CD14-positive monocyte (primary cell): ENCODE measurements at regions not wholly inside any gene's neighbourhood (a gene's known extent, or its start where the extent isn't known, plus 50 kb on each side); places are given as distances from the start of the nearest gene placed in this dataset.

Experiments used
- DNase-seq, 3 donors: peaks; one replicate each; pipeline ENCODE4 v3.0.0-alpha.2; 2011 to 2022
- H2AFZ ChIP-seq: 2 replicates; pipeline ENCODE4 v1.6.0; 2012; ENCODE audit warnings: mild to moderate bottlenecking, low read depth, low read length, inconsistent platforms; ENCODE audit not compliant: insufficient read depth, poor library complexity, severe bottlenecking
- H3K27ac ChIP-seq, 2 donors: 1 replicate in 1 of 2; 2 replicates in 1 of 2; pipeline ENCODE4 v1.5.1; 2012 to 2013; ENCODE audit warnings: low read length in 2 of 2, control low read depth in 1 of 2, inconsistent platforms in 1 of 2, low read depth in 1 of 2, mild to moderate bottlenecking in 1 of 2
- H3K27me3 ChIP-seq, 2 donors: one replicate each; pipeline versions ENCODE4 v1.6.0 to v1.6.1; 2011 to 2013; ENCODE audit warnings: low read length in 2 of 2; ENCODE audit not compliant: control insufficient read depth in 2 of 2, insufficient read depth in 2 of 2
- H3K36me3 ChIP-seq, 2 donors: replicated peaks in 1 of 2; 1 replicate in 1 of 2; 2 replicates in 1 of 2; pipeline versions ENCODE4 v1.5.1 to v1.6.1; 2012 to 2013; ENCODE audit warnings: low read length in 2 of 2, control low read depth in 1 of 2, inconsistent platforms in 1 of 2, mild to moderate bottlenecking in 1 of 2; ENCODE audit not compliant: insufficient read depth in 2 of 2, control insufficient read depth in 1 of 2
- H3K4me1 ChIP-seq, 2 donors: 1 replicate in 1 of 2; 2 replicates in 1 of 2; pipeline versions ENCODE4 v1.5.1 to v1.6.1; 2012 to 2013; ENCODE audit warnings: low read length in 2 of 2, control low read depth in 1 of 2, inconsistent platforms in 1 of 2, mild to moderate bottlenecking in 1 of 2, moderate library complexity in 1 of 2; ENCODE audit not compliant: insufficient read depth in 2 of 2, control insufficient read depth in 1 of 2
- H3K4me2 ChIP-seq: replicated peaks from 2 replicates; pipeline ENCODE3; 2012; ENCODE audit warnings: low read length, moderate library complexity, mild to moderate bottlenecking; ENCODE audit not compliant: poor library complexity, severe bottlenecking; ENCODE audit errors: extremely low read depth
- H3K4me3 ChIP-seq, 3 experiments: fragments of 200-600 bp in 1 of 3; sonication (generic) in 1 of 3; replicated peaks in 1 of 3; 1 replicate in 2 of 3; 2 replicates in 1 of 3; pipeline ENCODE4 v1.5.1; 2011 to 2013; ENCODE audit warnings: low read length in 3 of 3, mild to moderate bottlenecking in 3 of 3, control low read depth in 2 of 3, low read depth in 2 of 3, inconsistent platforms in 1 of 3, moderate library complexity in 1 of 3
- H3K79me2 ChIP-seq: 2 replicates; pipeline ENCODE4 v1.6.0; 2012; ENCODE audit warnings: mild to moderate bottlenecking, control low read depth, inconsistent platforms, low read length, moderate library complexity; ENCODE audit not compliant: insufficient read depth
- H3K9ac ChIP-seq: 2 replicates; pipeline ENCODE4 v1.6.0; 2017; ENCODE audit warnings: low read length, mild to moderate bottlenecking; ENCODE audit not compliant: insufficient read depth, poor library complexity, severe bottlenecking
- H3K9me3 ChIP-seq, 2 donors: replicated peaks in 1 of 2; 1 replicate in 1 of 2; 2 replicates in 1 of 2; pipeline versions ENCODE4 v1.5.1 to v1.6.1; 2012 to 2013; ENCODE audit warnings: low read length in 2 of 2, control low read depth in 1 of 2; ENCODE audit not compliant: control insufficient read depth in 1 of 2, insufficient read depth in 1 of 2
- H4K20me1 ChIP-seq: 2 replicates; pipeline ENCODE4 v1.6.0; 2012; ENCODE audit warnings: mild to moderate bottlenecking, low read length, control low read depth, moderate library complexity; ENCODE audit not compliant: insufficient read depth
- H3K27ac Mint-ChIP-seq, 7 donors: one replicate each; pipeline ENCODE4 v1.8.0; 2020; ENCODE audit warnings: mild to moderate bottlenecking in 7 of 7, mixed read lengths in 7 of 7, moderate library complexity in 6 of 7, inconsistent platforms in 2 of 7
- H3K27me3 Mint-ChIP-seq, 3 donors: one replicate each; pipeline ENCODE4 v1.8.0; 2021 to 2022; ENCODE audit warnings: low read depth in 3 of 3, mild to moderate bottlenecking in 3 of 3, mixed read lengths in 3 of 3, moderate library complexity in 3 of 3, inconsistent platforms in 1 of 3
- H3K36me3 Mint-ChIP-seq, 2 donors: one replicate each; pipeline ENCODE4 v1.8.0; 2020; ENCODE audit warnings: mixed read lengths in 2 of 2, inconsistent platforms in 1 of 2, mild to moderate bottlenecking in 1 of 2
- H3K4me1 Mint-ChIP-seq: one replicate; pipeline ENCODE4 v1.8.0; 2020; ENCODE audit warnings: mild to moderate bottlenecking, mixed read lengths
- H3K4me3 Mint-ChIP-seq, 2 donors: one replicate each; pipeline ENCODE4 v1.8.0; 2020; ENCODE audit warnings: mild to moderate bottlenecking in 2 of 2, mixed read lengths in 2 of 2, moderate library complexity in 1 of 2
- H3K9me3 Mint-ChIP-seq, 7 donors: one replicate each; pipeline ENCODE4 v1.8.0; 2020 to 2022; ENCODE audit warnings: mixed read lengths in 7 of 7, mild to moderate bottlenecking in 6 of 7, moderate library complexity in 6 of 7, inconsistent platforms in 2 of 7
- WGBS: methylation state at CpG from one replicate; pipeline ENCODE4 v1.1.5; 2013; ENCODE audit warnings: missing lambda C conversion rate; ENCODE audit not compliant: insufficient coverage; 5-methylcytosine and 5-hydroxymethylcytosine counted together
- intact Hi-C, 2 donors: fragments of 100-400 bp; cut with micrococcal nuclease; formaldehyde crosslinking; loops; one replicate each; pipeline versions ENCODE4 v1.15.0 to v1.15.1; 2023
- TF ChIP-seq, protein P1 (sequence below): fragments of 200-600 bp; IDR thresholded peaks from one replicate; pipeline ENCODE4 v1.8.0; 2022; ENCODE audit warnings: antibody characterized with exemption, mild to moderate bottlenecking

DNA sequence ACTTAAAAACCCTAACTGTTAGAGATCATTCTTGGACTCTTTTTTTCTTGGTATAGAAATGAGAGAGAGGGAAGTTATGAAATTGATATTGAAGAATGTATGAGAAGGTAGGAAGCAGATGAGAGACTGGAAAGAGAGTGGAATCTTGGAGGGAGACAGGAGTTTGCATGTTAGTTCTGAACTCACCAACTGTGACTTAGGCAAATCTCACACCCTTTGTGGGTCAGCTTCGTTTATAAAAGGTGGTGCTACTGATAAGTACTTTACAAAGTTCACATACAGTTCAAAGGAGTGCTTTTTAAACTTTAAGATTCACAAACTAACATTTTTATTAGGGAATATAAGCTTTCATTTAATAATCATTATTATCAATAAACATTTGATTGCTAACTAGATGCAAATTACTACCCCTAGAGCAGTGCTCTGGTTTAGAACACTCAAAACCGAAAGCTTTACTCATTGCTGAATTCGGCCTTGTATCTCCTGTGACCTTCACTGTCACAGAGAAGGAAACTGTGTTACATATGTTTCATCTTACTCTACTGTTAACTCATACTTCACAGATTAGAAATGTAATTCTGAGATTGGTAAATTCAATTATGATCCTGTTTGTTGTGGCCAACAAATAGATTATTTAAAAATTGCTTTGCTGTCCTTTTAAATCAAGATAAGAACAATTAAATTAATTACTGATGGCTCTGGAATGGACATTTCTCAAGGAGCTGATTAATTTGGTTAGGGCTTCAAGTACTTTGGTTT lies 143.2 kb downstream of the RMI1 start:
- peaks cover 0 to 3% of the 10 kb centered on the region in 2 donors for H3K27me3 ChIP-seq
- H3K4me1 ChIP-seq: no peaks in the 10 kb centered on the region
- WGBS: no CpG with 5 or more reads among the region's 3 CpGs
- no peaks in the 10 kb centered on the region for H3K9me3 ChIP-seq
- no peak overlapping the region for H3K4me3 ChIP-seq
- Mint-ChIP-seq H3K36me3 (no peaks in the 10 kb centered on the region), H3K27ac (no peak overlapping the region), H3K4me3 (no peak overlapping the region), H3K9me3 (peaks cover 0 to 8% (median 2%) of the 10 kb centered on the region in 7 donors), H3K4me1 (no peaks in the 10 kb centered on the region), H3K27me3 (peaks cover 6 to 12% (median 6%) of the 10 kb centered on the region in 3 donors)
- DNase-seq: no peak
- H3K4me2 ChIP-seq: no peak overlapping the region
- H2AFZ ChIP-seq: no peak overlapping the region
- no peak overlapping the region for H3K27ac ChIP-seq
- H3K36me3 ChIP-seq: no peaks in the 10 kb centered on the region
- H4K20me1 ChIP-seq: no peaks in the 10 kb centered on the region
- no peak overlapping the region for H3K9ac ChIP-seq
- intact Hi-C loops: no loop called here
- no peaks in the 10 kb centered on the region for H3K79me2 ChIP-seq
- TF ChIP-seq, protein P1, sequence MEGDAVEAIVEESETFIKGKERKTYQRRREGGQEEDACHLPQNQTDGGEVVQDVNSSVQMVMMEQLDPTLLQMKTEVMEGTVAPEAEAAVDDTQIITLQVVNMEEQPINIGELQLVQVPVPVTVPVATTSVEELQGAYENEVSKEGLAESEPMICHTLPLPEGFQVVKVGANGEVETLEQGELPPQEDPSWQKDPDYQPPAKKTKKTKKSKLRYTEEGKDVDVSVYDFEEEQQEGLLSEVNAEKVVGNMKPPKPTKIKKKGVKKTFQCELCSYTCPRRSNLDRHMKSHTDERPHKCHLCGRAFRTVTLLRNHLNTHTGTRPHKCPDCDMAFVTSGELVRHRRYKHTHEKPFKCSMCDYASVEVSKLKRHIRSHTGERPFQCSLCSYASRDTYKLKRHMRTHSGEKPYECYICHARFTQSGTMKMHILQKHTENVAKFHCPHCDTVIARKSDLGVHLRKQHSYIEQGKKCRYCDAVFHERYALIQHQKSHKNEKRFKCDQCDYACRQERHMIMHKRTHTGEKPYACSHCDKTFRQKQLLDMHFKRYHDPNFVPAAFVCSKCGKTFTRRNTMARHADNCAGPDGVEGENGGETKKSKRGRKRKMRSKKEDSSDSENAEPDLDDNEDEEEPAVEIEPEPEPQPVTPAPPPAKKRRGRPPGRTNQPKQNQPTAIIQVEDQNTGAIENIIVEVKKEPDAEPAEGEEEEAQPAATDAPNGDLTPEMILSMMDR: no peak

DNA sequence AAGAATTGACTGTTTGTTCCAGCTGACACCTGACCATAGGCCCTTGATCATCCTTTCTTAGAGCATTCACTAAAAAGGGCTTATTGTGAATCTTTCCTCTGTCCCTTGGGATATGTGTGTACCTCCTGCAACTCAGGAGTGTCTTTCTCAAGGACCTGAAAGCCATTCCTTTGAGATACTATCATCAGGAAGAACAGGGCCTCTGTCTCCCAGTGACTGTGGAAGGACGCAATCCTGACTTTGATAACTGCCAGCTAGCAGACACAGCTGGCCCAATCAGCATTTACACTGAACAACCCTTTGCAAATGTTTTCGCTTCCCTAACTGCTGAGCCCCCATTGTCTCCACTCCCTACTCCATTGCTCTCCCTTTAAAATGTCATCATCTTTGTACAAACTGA lies 144.4 kb downstream of the RMI1 start:
- DNase-seq: no peak
- Mint-ChIP-seq H3K27ac (no peak overlapping the region), H3K36me3 (no peaks in the 10 kb centered on the region), H3K4me3 (no peak overlapping the region), H3K27me3 (peaks cover 6 to 14% (median 7%) of the 10 kb centered on the region in 3 donors), H3K4me1 (no peaks in the 10 kb centered on the region), H3K9me3 (peaks cover 0 to 3% (median 1%) of the 10 kb centered on the region in 7 donors)
- no peak overlapping the region for H3K9ac ChIP-seq
- WGBS: 88% methylated on average over 2 of the region's 2 CpGs
- no peaks in the 10 kb centered on the region for H3K79me2 ChIP-seq
- no peaks in the 10 kb centered on the region for H4K20me1 ChIP-seq
- TF ChIP-seq, protein P1: no peak
- no peaks in the 10 kb centered on the region for H3K36me3 ChIP-seq
- no peak overlapping the region for H2AFZ ChIP-seq
- intact Hi-C loops: no loop called here
- no peak overlapping the region for H3K4me3 ChIP-seq
- no peaks in the 10 kb centered on the region for H3K4me1 ChIP-seq
- no peak overlapping the region for H3K4me2 ChIP-seq
- H3K27ac ChIP-seq: no peak overlapping the region
- H3K9me3 ChIP-seq: no peaks in the 10 kb centered on the region
- peaks cover 0 to 3% of the 10 kb centered on the region in 2 donors for H3K27me3 ChIP-seq
